CD1c-positive myeloid dendritic cell (primary cell): ENCODE measurements at regions not wholly inside any gene's neighbourhood (a gene's known extent, or its start where the extent isn't known, plus 50 kb on each side); places are given as distances from the start of the nearest gene placed in this dataset.
"Not testable (repeated sequence)": the region's sequence is repeated elsewhere in the genome, so short reads cannot be mapped to it uniquely, and the experiment has no call there.

Source experiments
- DNase-seq: peaks from one replicate; pipeline ENCODE4 v3.0.0-alpha.2; 2016; ENCODE audit errors: extremely low spot score

DNA sequence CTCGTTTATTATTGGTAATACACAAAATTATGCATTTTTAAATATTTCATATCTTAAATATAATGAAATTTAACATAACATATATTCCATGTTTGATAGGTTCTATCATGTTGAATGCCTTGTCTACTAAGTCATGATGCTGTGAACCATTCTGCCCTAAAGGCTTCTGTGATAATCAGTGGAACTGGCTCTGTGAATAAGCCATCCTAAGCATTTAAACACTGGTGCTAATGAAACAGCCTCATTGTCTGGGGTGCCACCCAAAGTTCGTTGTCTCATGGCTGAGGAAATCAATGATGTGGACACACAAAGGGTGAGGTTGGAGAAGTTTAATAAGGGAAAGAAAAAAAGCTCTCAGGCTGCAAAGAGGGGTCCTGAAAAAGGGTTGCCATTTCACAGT lies 264.7 kb upstream of the ZRANB2 start:
- no peak for DNase-seq

DNA sequence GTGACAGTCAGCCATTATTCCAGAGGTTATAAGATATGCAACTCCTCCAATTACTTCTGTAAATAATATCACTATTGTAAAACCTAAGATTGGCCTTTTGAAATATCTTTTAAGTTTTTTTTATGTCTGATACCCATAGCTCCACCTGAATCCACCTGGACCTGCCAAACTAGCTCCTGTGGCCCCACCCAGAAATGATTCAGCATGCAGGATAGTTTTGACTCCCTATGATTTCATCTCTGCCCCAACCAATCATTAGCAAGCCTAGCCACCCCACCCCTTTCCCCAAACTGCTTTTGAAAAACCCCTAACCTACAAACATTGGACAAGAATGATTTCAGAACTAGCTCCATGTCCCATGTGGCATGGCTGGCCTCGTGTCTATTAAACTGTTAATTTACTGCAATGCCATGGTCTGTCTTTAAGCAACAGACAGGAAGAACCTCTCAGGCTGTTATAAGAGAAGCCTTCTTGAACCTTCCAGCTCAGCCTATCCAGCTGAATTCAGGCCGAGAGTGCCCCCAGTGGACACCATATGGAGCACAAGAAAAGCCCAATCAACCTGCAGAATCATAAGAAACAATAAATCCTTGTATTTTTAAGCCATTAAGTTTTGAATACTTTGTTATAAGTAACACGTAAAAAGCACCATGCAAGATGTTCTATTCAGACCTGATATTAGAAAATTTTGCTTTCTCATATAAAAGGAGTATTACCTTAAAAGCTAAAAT lies 263.0 kb upstream of the ZRANB2 start:
- DNase-seq, result no peak

DNA sequence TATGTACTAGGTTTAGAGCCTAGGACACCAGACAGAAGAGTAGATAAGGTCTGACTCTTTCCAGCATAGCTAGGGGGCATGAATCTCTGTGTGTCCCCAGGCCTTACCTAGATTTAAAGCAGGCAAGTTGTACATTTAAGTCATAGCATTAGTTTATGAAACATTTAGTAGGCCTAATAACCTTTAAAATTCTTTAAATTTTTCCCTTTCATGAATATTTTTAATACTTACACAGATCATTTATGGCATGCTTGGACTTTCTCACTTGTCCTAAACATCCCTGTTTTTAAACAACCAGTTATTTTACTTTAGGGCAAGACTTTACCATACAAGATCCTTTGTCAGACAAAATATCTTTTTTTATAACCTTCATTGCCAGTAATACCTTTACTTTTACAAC lies 258.4 kb upstream of the ZRANB2 start:
- DNase-seq, result no peak

DNA sequence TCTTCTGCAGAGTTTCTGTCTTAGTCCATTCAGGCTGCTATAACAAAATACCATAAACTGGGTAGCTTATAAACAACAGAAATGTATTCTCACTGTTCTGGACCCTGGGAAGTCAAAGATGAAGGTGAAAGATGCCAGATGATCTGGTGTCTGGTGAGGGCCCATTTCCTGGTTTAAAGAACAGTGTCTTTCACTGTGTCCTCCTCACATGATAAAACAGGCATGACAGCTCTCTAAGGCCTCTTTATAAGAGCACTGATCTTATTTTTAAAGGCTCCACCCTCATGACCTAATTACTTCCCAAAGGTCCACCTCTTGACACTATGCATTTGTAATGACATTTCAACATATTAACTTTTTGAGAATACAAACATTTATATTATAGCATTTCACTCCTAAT lies 250.2 kb upstream of the ZRANB2 start:
- DNase-seq, result no peak

GRCh38 chr1:71324671-71325267 lies 243.9 kb upstream of the ZRANB2 start:
- no peak for DNase-seq

- DNase-seq, result no peak
Observed at GRCh38 chr1:71312545-71312944, 231.7 kb upstream of the ZRANB2 start.

GRCh38 chr1:71311376-71311775 lies 230.5 kb upstream of the ZRANB2 start:
- no peak for DNase-seq

DNA sequence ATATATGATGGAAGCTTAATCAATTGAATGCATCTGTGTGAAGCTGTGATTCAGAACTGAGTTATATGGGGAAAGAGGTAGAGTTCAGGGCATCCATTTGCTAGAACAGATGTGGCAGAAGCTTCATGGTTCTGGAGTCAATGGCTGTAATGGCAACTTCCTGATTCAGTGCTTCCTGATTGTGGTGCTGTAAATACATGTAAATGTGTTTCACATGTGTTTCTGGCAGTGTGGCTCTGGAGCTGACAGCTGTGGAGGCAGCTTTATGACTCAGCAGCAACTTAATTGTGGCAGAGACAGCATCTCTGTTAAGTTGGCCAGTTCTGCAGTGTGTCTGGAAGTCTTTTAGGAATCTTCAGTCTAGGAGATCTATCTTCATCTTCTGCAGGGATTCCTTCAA lies 226.6 kb upstream of the ZRANB2 start:
- peak; percentile 19 for DNase-seq

DNA sequence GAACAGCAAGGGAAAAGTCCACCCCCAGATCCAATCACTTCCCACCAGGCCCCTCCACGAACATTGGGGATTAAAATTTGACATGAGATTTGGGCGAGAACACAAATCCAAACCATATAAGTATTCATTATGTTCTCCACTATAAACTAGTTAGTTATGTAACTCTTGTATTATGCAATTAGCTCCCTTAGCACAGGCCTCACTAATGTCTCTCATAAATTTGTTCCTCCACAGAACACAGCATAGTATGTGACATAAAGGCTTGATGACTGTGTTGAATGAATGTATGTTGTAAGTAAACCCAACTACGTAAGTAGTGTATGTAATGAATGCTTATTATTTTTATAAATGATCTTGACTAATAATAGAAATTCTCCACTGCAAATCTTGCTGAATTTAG lies 223.3 kb upstream of the ZRANB2 start:
- no peak for DNase-seq

GRCh38 chr1:71303617-71304041 lies 222.8 kb upstream of the ZRANB2 start:
- DNase-seq, result no peak

- DNase-seq, result no peak
Observed at GRCh38 chr1:71298633-71299032, 217.8 kb upstream of the ZRANB2 start.

DNA sequence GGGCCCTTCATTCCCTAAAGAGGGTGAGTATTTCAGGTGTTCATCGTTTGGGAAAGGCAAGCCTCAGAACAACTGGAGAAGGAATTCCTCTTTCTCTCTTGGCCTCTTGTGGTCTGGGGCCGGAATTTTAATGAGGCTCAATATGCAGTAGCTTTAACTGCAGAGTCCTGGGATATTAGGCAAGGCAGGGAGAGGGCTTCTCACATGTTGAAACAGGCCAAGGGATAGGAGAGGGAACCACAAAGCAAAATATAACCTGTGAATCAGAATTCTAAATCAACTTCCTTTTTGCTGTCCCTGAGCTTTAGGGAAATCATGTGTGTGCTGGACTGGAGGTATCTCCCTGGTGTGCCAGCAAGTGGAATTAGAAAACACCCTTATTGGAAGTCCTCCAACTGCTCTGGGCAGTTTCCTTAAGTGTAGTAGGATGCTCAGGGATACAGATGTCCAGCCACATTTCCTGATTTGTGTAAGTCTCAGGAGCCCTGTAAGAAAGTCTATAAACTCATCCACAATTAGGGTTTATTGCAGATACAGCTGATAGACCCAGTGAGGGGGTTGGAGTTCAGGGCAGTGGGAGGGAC lies 215.8 kb upstream of the ZRANB2 start:
- no peak for DNase-seq

GRCh38 chr1:71295350-71295749 lies 214.5 kb upstream of the ZRANB2 start:
- DNase-seq, result no peak

DNA sequence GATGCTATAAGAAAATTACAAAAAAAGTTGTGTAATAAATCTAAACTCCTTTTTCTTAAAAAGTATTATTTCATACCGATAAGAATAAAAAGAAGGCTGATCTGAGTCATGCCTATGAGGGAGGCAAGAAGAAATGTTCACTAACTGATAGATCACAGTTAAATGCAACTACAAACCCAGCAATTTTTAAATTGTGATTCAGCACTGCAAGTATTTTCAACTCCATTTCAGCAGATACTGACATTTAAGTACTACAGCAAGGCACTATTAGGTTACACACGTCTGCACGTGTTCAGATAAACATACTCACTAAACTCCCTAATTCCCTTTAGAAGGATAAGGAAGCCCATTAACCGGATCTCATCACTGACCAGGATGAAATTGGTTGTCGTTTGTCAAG lies 213.3 kb upstream of the ZRANB2 start:
- DNase-seq, result no peak

DNA sequence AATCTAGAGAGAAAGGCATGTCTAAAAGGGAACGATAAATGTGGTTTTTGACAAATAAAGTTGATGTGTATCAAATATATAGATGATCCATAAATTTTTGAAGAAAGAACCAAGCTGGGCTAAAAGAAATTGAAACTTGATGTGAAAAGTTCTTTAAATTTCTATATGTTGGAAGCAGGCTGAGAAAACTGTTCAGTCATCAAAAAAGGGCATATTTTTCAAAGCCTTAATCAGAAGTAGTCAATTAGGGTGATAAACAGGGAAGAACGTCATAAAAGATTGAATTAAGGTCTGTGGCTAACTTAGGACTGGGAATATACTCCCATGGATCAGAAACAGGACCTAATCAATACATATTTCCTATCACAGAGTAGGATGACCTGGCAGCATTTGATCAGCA lies 211.4 kb upstream of the ZRANB2 start:
- DNase-seq, result no peak

DNA sequence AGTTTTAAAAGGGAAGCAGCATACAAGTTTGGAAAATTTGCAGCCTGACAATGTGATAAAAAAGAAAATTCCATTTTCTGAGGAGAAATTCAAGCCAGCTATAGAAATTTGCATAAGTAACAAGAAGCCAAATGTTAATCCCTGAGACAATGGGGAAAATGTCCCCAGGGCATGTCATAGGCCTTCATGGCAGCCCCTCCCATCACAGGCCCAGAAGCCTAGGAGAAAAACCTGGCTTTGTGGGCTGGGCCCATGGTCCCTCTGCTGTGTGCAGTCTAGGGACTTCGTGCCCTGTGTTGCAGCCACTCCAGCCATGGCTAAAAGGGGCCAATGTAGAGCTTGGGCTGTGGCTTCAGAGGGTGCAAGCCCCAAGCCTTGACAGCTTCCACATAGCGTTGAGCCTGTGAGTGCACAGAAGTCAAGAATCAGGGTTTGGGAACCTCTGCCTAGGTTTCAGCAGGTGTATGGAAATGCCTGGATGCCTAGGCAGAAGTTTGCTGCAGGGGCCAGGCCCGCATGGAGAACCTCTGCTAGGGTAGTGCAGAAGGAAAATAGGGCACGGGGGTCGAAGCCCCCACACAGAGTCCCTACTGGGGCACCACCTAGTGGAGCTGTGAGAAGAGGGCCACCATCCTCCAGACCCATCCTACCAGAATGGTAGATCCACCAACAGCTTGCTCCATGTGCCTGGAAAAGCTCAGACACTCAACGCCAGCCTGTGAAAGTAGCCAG lies 209.8 kb upstream of the ZRANB2 start:
- not testable (repeated sequence) for DNase-seq

DNA sequence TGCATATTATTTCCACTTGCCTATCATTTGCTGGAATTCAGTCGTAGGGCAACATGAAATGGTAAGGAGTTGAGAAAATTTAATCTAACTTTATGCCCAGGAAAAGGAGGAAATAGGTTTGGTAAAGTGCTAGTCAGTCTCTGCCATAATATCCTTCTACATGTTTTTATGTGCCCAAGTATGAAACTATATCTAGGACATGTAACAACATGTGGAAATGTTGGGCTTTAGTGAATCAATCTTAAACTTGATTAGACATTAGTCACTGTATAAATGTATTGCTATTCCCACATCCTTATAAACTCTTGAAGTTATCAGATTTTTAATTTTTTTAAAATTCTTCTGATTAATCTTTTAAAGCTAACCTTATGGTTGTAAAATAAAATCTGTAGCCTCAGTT lies 204.7 kb upstream of the ZRANB2 start:
- no peak for DNase-seq

GRCh38 chr1:71276466-71276865 lies 195.6 kb upstream of the ZRANB2 start:
- no peak for DNase-seq

DNA sequence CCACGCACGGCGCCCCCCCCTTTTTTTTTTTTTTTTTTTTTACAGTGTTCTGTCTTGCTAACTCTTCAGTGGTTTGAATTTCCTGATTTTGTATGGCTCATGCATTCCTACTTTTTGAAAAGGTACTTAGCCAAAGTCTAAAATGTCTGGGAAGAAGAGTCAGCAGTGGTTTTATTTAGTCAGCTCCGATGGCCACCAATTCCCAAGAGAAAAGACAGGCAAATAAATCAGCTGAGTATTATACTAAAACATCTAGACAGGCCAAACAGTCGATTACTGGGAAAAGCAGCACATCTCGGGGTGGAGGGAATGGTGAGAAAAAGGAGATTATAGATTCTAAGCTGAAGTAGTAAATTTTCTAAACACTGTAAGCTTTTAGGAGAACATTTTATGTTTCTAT lies 192.5 kb upstream of the ZRANB2 start:
- DNase-seq, result no peak

DNA sequence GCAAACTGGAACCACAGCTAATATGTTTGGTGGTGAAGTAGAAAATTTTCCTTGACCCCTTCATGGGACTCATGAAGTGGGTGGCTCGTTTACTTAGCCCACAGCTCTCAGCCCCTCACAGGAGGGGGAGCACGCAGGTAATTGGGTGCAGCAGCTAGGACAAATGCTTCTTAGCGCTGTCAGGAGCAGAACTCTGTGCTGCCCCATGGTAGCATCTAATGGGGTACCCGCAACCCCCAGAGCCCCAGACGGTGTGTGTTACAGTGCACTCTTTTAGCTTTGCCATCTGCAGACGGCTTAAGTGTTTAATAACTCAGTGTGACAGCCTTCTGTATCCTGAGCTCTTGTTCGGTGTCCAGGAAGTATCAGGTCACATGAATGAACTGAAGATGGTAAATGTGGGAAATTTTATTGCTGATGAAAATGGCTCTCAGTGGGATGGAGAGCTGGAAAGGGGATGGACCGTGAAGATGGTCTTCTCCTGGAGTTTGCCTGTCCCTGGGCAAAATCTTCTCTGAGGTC lies 189.6 kb upstream of the ZRANB2 start:
- DNase-seq, result no peak

DNA sequence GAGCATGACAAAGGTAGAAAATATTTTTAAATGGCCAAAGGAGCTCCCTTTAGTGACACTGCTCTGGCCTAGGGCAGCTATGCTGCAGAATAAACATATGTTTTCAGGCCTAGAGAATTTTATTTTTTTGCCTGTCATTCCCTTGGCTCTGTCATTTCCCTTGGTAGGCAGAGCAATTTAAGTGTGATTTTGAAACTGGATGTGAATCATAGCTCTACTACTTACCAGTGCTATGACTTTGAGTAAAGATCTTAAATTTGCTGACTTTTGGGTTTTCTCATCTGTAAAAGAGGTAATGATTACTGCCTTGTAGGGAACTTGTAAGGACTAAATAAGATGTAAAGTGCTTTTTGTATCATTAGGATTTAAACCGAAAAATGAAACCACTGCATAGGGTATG lies 189.0 kb upstream of the ZRANB2 start:
- DNase-seq, result no peak

- no peak for DNase-seq
Observed at GRCh38 chr1:71269179-71269578, 188.3 kb upstream of the ZRANB2 start.

GRCh38 chr1:71267220-71267619 lies 186.4 kb upstream of the ZRANB2 start:
- no peak for DNase-seq
